ENCODE measurements at regions not wholly inside any gene's neighbourhood (a gene's known extent, or its start where the extent isn't known, plus 50 kb on each side); places are given as distances from the start of the nearest gene placed in this dataset.

- TF ChIP-seq HMGXB4 (CRISPR knock-in tag; IDR thresholded peaks at IDR 0.05; ENCODE audit: borderline replicate concordance) (no peak), TFCP2L1 (CRISPR knock-in tag; IDR thresholded peaks at IDR 0.05) (no peak), ZFP36 (IDR thresholded peaks at IDR 0.05; ENCODE audit: borderline replicate concordance, partially characterized antibody) (no peak), NR3C1 (IDR thresholded peaks at IDR 0.05) (no peak), HOXB13 (CRISPR knock-in tag; IDR thresholded peaks at IDR 0.05; ENCODE audit: low read depth) (no peak), CBX8 (IDR thresholded peaks at IDR 0.05) (no peak)
Observed at GRCh38 chr6:62707156-62707555, 421.1 kb upstream of the KHDRBS2 start (continued).

- FAIRE-seq: no peak
- ATAC-seq: no peak
- 3% methylated on average over 4 of the region's 4 CpGs for WGBS (ENCODE audit: missing lambda C conversion rate)
- ChIA-PET CTCF (interaction anchor here (0.6 kb wide), 1 partner anchor 22 kb away, joined by 3 read pairs; no protein-coding TSS in a partner anchor), POLR2A (no interaction called here)
- no peak overlapping the region for H3K4me2 ChIP-seq
- no peaks in the 10 kb centered on the region for H3K9me3 ChIP-seq
- H3K27ac ChIP-seq: no peak overlapping the region
- H3K4me3 ChIP-seq: no peak overlapping the region
- DNase-seq (ENCODE audit: low read depth in 1 of 2, low spot score in 1 of 2): no peak
- TF ChIP-seq EHF (CRISPR knock-in tag; IDR thresholded peaks at IDR 0.05) (no peak), FOSL2 (IDR thresholded peaks at IDR 0.05) (no peak), FOSL2 (CRISPR knock-in tag; IDR thresholded peaks at IDR 0.05) (no peak), CTCF (IDR thresholded peaks at IDR 0.05) (no peak), CBX8 (IDR thresholded peaks at IDR 0.05) (no peak), MYC (IDR thresholded peaks at IDR 0.05; ENCODE audit: borderline replicate concordance, low read length) (no peak), NR3C1 (IDR thresholded peaks at IDR 0.05) (no peak), ZSCAN20 (CRISPR knock-in tag; IDR thresholded peaks at IDR 0.05) (no peak), SREBF2 (IDR thresholded peaks at IDR 0.05) (no peak)
- no peaks in the 10 kb centered on the region for H3K4me1 ChIP-seq
Observed at GRCh38 chr6:62683063-62683462, 397.0 kb upstream of the KHDRBS2 start.

- TF ChIP-seq CHD2 (IDR thresholded peaks at IDR 0.05; ENCODE audit: low read length, partially characterized antibody) (no peak), HES2 (IDR thresholded peaks at IDR 0.05) (no peak), MAFK (IDR thresholded peaks at IDR 0.05; ENCODE audit: partially characterized antibody) (peak; percentile 61)
- POLR2A ChIA-PET: no interaction called here
- no peaks in the 10 kb centered on the region for H3K9me3 ChIP-seq
- no peaks in the 10 kb centered on the region for H3K4me1 ChIP-seq
- ATAC-seq (no peak), DNase-seq (ENCODE audit: low read depth in 1 of 2, low spot score in 1 of 2) (no peak), FAIRE-seq (no peak)
- H3K4me2 ChIP-seq: no peak overlapping the region
- no peak overlapping the region for H3K4me3 ChIP-seq
- H3K27ac ChIP-seq: no peak overlapping the region
- CTCF ChIA-PET: no interaction called here
- 0% methylated on average over 1 of the region's 1 CpG for WGBS (ENCODE audit: missing lambda C conversion rate)
Observed at GRCh38 chr6:62681108-62681507, 395.1 kb upstream of the KHDRBS2 start.

GRCh38 chr6:62672989-62673388 lies 387.0 kb upstream of the KHDRBS2 start:
- no peak for TF ChIP-seq MYC (IDR thresholded peaks at IDR 0.05; ENCODE audit: borderline replicate concordance, low read length)
- POLR2A ChIA-PET: no interaction called here
- Histone ChIP-seq H3K4me3 (no peak overlapping the region), H3K4me1 (no peaks in the 10 kb centered on the region), H3K9me3 (no peaks in the 10 kb centered on the region), H3K27ac (no peak overlapping the region), H3K4me2 (no peak overlapping the region)
- ATAC-seq (no peak), FAIRE-seq (no peak), DNase-seq (ENCODE audit: low read depth in 1 of 2, low spot score in 1 of 2) (no peak)
- CTCF ChIA-PET: no interaction called here
